ENCODE measurements at regions not wholly inside any gene's neighbourhood (a gene's known extent, or its start where the extent isn't known, plus 50 kb on each side); places are given as distances from the start of the nearest gene placed in this dataset.

DNA sequence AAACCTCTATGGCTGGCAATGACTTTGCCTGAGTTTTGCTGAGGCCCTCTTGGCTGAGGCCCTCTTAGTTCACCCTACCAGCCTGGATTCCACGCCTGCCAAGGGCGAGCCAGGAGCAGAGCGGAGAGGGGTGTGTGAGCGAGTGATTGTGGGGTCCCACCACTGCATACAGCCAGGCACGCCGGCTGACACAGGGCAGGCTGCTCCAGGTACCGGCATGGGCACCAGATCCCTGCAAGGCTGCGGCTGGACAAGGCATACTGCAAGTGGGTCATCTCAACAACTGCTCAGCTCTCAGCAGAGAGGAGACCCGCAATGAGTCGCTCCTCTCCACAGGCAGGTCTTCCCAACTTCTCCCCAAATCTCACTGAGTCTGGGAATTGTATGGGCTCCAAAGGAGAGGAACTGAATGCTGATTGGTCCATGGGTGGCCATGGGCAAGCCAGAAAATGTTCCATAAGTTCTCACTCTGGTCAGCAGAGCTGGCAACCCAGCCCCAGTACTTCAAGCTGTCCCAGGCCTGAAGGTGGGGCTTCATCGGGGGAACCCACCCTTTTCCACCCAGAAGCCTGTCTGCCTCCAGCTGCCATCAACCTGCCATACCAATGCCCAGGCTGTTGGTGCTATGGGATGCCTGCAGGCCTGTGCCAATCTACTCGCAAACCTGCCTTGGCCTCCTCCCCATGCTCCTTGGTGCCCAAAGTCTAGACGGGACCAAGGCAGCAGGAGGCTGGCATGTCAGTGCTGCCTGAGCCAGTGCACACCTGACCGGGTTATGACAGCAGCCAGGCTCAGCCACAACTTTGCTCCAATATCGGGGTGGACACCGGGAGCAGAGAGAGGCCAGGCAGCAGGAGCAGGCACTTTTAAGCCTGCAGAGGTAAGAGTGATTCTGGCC, 1273.6 kb upstream of the GBE1 start:
- TF ChIP-seq, protein P1, sequence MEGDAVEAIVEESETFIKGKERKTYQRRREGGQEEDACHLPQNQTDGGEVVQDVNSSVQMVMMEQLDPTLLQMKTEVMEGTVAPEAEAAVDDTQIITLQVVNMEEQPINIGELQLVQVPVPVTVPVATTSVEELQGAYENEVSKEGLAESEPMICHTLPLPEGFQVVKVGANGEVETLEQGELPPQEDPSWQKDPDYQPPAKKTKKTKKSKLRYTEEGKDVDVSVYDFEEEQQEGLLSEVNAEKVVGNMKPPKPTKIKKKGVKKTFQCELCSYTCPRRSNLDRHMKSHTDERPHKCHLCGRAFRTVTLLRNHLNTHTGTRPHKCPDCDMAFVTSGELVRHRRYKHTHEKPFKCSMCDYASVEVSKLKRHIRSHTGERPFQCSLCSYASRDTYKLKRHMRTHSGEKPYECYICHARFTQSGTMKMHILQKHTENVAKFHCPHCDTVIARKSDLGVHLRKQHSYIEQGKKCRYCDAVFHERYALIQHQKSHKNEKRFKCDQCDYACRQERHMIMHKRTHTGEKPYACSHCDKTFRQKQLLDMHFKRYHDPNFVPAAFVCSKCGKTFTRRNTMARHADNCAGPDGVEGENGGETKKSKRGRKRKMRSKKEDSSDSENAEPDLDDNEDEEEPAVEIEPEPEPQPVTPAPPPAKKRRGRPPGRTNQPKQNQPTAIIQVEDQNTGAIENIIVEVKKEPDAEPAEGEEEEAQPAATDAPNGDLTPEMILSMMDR (IDR thresholded peaks at IDR 0.05), result no peak
- no peak for TF ChIP-seq POLR2A (IDR thresholded peaks at IDR 0.05)

All from heart left ventricle (tissue), 13 donors.